Left hindlimb (tissue), 1 donor: ENCODE measurements at regions not wholly inside any gene's neighbourhood (a gene's known extent, or its start where the extent isn't known, plus 50 kb on each side); places are given as distances from the start of the nearest gene placed in this dataset.
"Not testable (repeated sequence)": the region's sequence is repeated elsewhere in the genome, so short reads cannot be mapped to it uniquely, and the experiment has no call there.

Source experiments
- DNase-seq: peaks from one replicate; pipeline ENCODE4 v3.0.0-alpha.2; 2018

- DNase-seq = no peak
Observed at GRCh38 chr9:89844535-89844934, 239.7 kb downstream of the GADD45G start.

GRCh38 chr9:89845321-89845720 lies 240.5 kb downstream of the GADD45G start:
- DNase-seq = no peak

- no peak for DNase-seq
Observed at GRCh38 chr9:89845862-89846261, 241.1 kb downstream of the GADD45G start.

- DNase-seq = no peak
Observed at GRCh38 chr9:89848060-89849040, 243.5 kb downstream of the GADD45G start.

GRCh38 chr9:89849096-89849495 lies 244.3 kb downstream of the GADD45G start:
- no peak for DNase-seq

- no peak for DNase-seq
Observed at GRCh38 chr9:89850153-89850552, 245.3 kb downstream of the GADD45G start.

- DNase-seq = peak; percentile 62
Observed at GRCh38 chr9:89850631-89851325, 246.0 kb downstream of the GADD45G start.

GRCh38 chr9:89853161-89853560 lies 248.3 kb downstream of the GADD45G start:
- no peak for DNase-seq

GRCh38 chr9:89853931-89854330 lies 249.1 kb downstream of the GADD45G start:
- no peak for DNase-seq

- no peak for DNase-seq
Observed at GRCh38 chr9:89854715-89855475, 250.1 kb downstream of the GADD45G start.

- DNase-seq = peak; percentile 22
Observed at GRCh38 chr9:89856296-89856695, 251.5 kb downstream of the GADD45G start.

GRCh38 chr9:89856950-89857349 lies 252.1 kb downstream of the GADD45G start:
- DNase-seq = not testable (repeated sequence)

GRCh38 chr9:89859842-89860241 lies 255.0 kb downstream of the GADD45G start:
- DNase-seq = peak; percentile 50

GRCh38 chr9:89861371-89861770 lies 256.6 kb downstream of the GADD45G start:
- DNase-seq = peak; percentile 3

- DNase-seq = no peak
Observed at GRCh38 chr9:89862316-89862715, 257.5 kb downstream of the GADD45G start.

GRCh38 chr9:89863141-89863540 lies 258.3 kb downstream of the GADD45G start:
- DNase-seq = peak; percentile 6

- peak; percentile 29 for DNase-seq
Observed at GRCh38 chr9:89863837-89864236, 259.0 kb downstream of the GADD45G start.

GRCh38 chr9:89864257-89864656 lies 259.4 kb downstream of the GADD45G start:
- peak; percentile 10 for DNase-seq

- DNase-seq = peak; percentile 30
Observed at GRCh38 chr9:89864731-89865130, 259.9 kb downstream of the GADD45G start.

- DNase-seq = peak; percentile 8
Observed at GRCh38 chr9:89865357-89865756, 260.5 kb downstream of the GADD45G start.

- no peak for DNase-seq
Observed at GRCh38 chr9:89865981-89866380, 261.2 kb downstream of the GADD45G start.

- DNase-seq = no peak
Observed at GRCh38 chr9:89866701-89867100, 261.9 kb downstream of the GADD45G start.

- DNase-seq = no peak
Observed at GRCh38 chr9:89868100-89868499, 263.3 kb downstream of the GADD45G start.
